OCI-LY3 (cell line): ENCODE measurements at regions not wholly inside any gene's neighbourhood (a gene's known extent, or its start where the extent isn't known, plus 50 kb on each side); places are given as distances from the start of the nearest gene placed in this dataset.

Experiments used
- H2AFZ ChIP-seq: fragments of 200-600, 300-600 bp; shearing (Covaris generic); 2 replicates; pipeline ENCODE4 v1.6.0; 2014; ENCODE audit warnings: antibody characterized with exemption, low read depth, low read length
- H3K27ac ChIP-seq: fragments of 200-600, 300-600 bp; sonication (generic); 2 replicates; pipeline ENCODE4 v1.5.1; 2014; ENCODE audit warnings: mild to moderate bottlenecking, low read length, moderate library complexity, mixed read lengths
- H3K27me3 ChIP-seq: fragments of 200-600, 300-600 bp; sonication (generic); 2 replicates; pipeline ENCODE4 v1.6.1; 2014; ENCODE audit warnings: low read depth, low read length, mixed read lengths
- H3K36me3 ChIP-seq: fragments of 200-600, 300-600 bp; sonication (generic); replicated peaks from 2 replicates; pipeline ENCODE3; 2014; ENCODE audit warnings: low read depth, low read length, mixed read lengths
- H3K4me1 ChIP-seq: fragments of 300-600, 200-600 bp; sonication (generic); 2 replicates; pipeline ENCODE4 v1.6.1; 2014; ENCODE audit warnings: low read length, mixed read lengths
- H3K4me2 ChIP-seq: fragments of 200-600, 300-600 bp; sonication (generic); 2 replicates; pipeline ENCODE4 v1.6.1; 2014; ENCODE audit warnings: low read length, mixed read lengths
- H3K4me3 ChIP-seq: fragments of 300-600, 200-600 bp; sonication (generic); 2 replicates; pipeline ENCODE4 v1.5.1; 2014; ENCODE audit warnings: antibody characterized with exemption, mild to moderate bottlenecking, low read length, moderate library complexity
- H3K79me2 ChIP-seq: fragments of 300-600, 200-600 bp; shearing (Covaris generic); 2 replicates; pipeline ENCODE4 v1.6.1; 2014; ENCODE audit warnings: mild to moderate bottlenecking, low read length, mixed read lengths
- H3K9ac ChIP-seq: fragments of 300-600, 200-600 bp; shearing (Covaris generic); 2 replicates; pipeline ENCODE4 v1.6.0; 2014; ENCODE audit warnings: mild to moderate bottlenecking, low read length, moderate library complexity
- H3K9me3 ChIP-seq: fragments of 200-600, 300-600 bp; shearing (Covaris generic); 2 replicates; pipeline ENCODE4 v1.6.1; 2014; ENCODE audit warnings: low read length, mixed read lengths; ENCODE audit not compliant: insufficient read depth
- H4K20me1 ChIP-seq: fragments of 200-600, 300-600 bp; sonication (generic); 2 replicates; pipeline ENCODE4 v1.6.1; 2016; ENCODE audit warnings: low read length, mixed read lengths; ENCODE audit not compliant: insufficient read depth
- EZH2phosphoT487 ChIP-seq: fragments of 200-600 bp; shearing (Covaris generic); IDR thresholded peaks from 2 replicates; pipeline ENCODE4 v1.6.1; 2018; ENCODE audit warnings: antibody characterized with exemption, mixed run types, low read depth
- TF ChIP-seq, protein P1 (sequence below): fragments of 200-600, 300-600 bp; sonication (generic); IDR thresholded peaks from 2 replicates; pipeline ENCODE4 v1.5.1; 2014; ENCODE audit warnings: antibody characterized with exemption, low read length, low read depth

GRCh38 chr3:66602691-66603090 is 101.9 kb upstream of the LRIG1 start:
- Histone ChIP-seq H3K4me1 (no peaks in the 10 kb centered on the region), H3K4me2 (no peak overlapping the region), H3K4me3 (no peak overlapping the region), H2AFZ (no peak overlapping the region), H3K79me2 (no peaks in the 10 kb centered on the region), H3K27ac (no peak overlapping the region), H4K20me1 (no peaks in the 10 kb centered on the region), H3K27me3 (peaks cover 12% of the 10 kb centered on the region), H3K9me3 (no peaks in the 10 kb centered on the region), H3K36me3 (no peaks in the 10 kb centered on the region), H3K9ac (no peak overlapping the region)
- TF ChIP-seq EZH2phosphoT487, result no peak
- TF ChIP-seq, protein P1, sequence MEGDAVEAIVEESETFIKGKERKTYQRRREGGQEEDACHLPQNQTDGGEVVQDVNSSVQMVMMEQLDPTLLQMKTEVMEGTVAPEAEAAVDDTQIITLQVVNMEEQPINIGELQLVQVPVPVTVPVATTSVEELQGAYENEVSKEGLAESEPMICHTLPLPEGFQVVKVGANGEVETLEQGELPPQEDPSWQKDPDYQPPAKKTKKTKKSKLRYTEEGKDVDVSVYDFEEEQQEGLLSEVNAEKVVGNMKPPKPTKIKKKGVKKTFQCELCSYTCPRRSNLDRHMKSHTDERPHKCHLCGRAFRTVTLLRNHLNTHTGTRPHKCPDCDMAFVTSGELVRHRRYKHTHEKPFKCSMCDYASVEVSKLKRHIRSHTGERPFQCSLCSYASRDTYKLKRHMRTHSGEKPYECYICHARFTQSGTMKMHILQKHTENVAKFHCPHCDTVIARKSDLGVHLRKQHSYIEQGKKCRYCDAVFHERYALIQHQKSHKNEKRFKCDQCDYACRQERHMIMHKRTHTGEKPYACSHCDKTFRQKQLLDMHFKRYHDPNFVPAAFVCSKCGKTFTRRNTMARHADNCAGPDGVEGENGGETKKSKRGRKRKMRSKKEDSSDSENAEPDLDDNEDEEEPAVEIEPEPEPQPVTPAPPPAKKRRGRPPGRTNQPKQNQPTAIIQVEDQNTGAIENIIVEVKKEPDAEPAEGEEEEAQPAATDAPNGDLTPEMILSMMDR, result no peak

DNA sequence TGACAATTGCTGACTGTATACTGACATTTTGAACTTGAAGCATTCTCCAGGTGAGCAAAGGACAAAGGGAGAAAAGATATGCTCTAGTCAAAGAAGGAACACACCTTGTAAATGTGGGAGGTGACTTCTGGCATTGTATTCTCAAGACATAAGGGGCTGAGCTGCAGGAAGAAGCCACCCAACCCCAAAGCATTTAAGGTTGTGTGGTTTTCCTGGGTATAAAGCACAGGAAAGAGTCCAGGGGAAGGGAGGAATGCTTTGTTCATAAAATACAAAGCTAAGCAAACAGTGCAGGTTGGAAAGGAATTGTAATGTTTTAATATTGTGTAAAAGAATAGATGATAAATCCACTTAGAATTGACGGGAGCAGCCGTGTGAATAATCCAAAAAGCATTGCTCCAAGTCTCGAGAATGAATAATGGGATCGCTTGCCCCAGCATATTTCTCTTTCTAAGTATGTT is 102.4 kb upstream of the LRIG1 start:
- Histone ChIP-seq H4K20me1 (no peaks in the 10 kb centered on the region), H3K9ac (no peak overlapping the region), H3K36me3 (no peaks in the 10 kb centered on the region), H3K4me2 (no peak overlapping the region), H2AFZ (no peak overlapping the region), H3K4me3 (no peak overlapping the region), H3K79me2 (no peaks in the 10 kb centered on the region), H3K4me1 (no peaks in the 10 kb centered on the region), H3K9me3 (no peaks in the 10 kb centered on the region), H3K27me3 (peaks cover 12% of the 10 kb centered on the region), H3K27ac (no peak overlapping the region)
- TF ChIP-seq, protein P1, result no peak
- no peak for TF ChIP-seq EZH2phosphoT487

GRCh38 chr3:66604481-66604880 is 103.7 kb upstream of the LRIG1 start:
- TF ChIP-seq EZH2phosphoT487, result no peak
- TF ChIP-seq, protein P1, result no peak
- Histone ChIP-seq H3K4me2 (no peak overlapping the region), H3K9ac (no peak overlapping the region), H2AFZ (no peak overlapping the region), H3K36me3 (no peaks in the 10 kb centered on the region), H4K20me1 (no peaks in the 10 kb centered on the region), H3K79me2 (no peaks in the 10 kb centered on the region), H3K4me3 (no peak overlapping the region), H3K9me3 (no peaks in the 10 kb centered on the region), H3K4me1 (no peaks in the 10 kb centered on the region), H3K27ac (no peak overlapping the region), H3K27me3 (peaks cover 12% of the 10 kb centered on the region)

GRCh38 chr3:66606126-66606525 is 105.3 kb upstream of the LRIG1 start:
- Histone ChIP-seq H3K9me3 (no peaks in the 10 kb centered on the region), H4K20me1 (no peaks in the 10 kb centered on the region), H3K9ac (no peak overlapping the region), H3K4me2 (no peak overlapping the region), H3K4me3 (no peak overlapping the region), H3K4me1 (no peaks in the 10 kb centered on the region), H3K79me2 (no peaks in the 10 kb centered on the region), H2AFZ (no peak overlapping the region), H3K27me3 (peaks cover 12% of the 10 kb centered on the region), H3K36me3 (no peaks in the 10 kb centered on the region), H3K27ac (no peak overlapping the region)
- no peak for TF ChIP-seq EZH2phosphoT487
- TF ChIP-seq, protein P1, result no peak
